D341Med (cell line): ENCODE measurements at regions not wholly inside any gene's neighbourhood (a gene's known extent, or its start where the extent isn't known, plus 50 kb on each side); places are given as distances from the start of the nearest gene placed in this dataset.
"Not testable (repeated sequence)": the region's sequence is repeated elsewhere in the genome, so short reads cannot be mapped to it uniquely, and the experiment has no call there.

ENCODE experiments used
- DNase-seq: peaks from one replicate; pipeline ENCODE4 v3.0.0; 2012; ENCODE audit warnings: low spot score

DNA sequence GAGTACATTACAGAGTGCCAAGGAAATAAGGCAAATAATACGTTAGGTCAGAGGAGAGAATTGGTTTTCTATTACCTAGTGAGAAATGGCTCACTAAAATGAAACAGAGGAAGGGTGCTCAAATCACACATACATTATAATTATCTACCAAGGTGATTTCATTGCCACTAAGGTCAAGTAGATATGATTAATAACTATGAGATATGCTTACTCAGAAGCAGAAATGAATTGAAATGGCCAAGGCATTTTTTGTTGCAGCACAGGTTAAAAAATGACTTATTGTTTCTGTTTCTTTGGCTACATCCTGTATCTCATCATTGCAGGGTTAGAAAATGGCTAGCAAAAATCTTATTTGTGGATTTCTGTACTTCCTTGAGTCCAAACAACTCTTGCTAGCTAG is 154.5 kb upstream of the GORAB start:
- no peak for DNase-seq

GRCh38 chr1:170377896-170378634 is 153.9 kb upstream of the GORAB start:
- DNase-seq, result no peak

DNA sequence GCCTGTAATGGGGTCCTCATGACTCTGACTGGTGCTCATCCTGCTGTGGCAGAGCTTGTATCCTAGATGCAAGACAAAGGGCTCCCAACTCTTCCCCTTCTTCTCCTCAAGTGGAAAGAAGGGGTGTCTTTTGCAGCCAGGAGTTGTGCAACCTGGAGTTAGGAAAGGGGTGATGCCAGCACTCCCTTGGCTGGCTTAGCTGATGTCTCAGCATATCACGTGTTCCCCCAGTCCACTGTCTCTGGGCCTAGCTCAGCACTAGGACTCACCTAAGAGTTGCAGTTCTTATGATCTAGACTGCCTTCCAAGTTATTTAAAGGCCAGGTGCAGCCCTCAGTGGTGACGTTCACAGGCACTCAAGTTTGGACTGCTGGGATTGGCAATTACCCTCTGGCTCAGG is 146.2 kb upstream of the GORAB start:
- DNase-seq, result no peak

DNA sequence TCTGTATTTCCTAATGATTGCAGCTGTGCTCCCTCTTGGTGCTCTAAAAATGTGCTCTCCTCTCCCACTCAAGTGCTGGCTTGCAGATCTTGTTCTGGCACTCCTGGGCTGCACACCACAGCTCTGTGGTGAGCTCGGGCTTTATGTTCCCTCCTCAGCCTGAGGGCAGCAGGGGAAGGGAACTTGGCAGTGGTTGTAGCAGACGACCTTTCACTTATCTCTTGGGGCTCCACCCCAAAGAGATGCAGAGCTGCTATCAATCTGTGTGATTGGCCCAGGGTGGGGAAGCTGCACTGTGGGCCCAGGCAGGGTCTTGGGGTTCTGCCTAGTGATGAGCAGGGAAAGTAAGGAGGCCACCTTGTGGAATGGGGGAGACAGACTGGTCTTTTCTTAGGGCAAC is 143.5 kb upstream of the GORAB start:
- DNase-seq, result no peak

DNA sequence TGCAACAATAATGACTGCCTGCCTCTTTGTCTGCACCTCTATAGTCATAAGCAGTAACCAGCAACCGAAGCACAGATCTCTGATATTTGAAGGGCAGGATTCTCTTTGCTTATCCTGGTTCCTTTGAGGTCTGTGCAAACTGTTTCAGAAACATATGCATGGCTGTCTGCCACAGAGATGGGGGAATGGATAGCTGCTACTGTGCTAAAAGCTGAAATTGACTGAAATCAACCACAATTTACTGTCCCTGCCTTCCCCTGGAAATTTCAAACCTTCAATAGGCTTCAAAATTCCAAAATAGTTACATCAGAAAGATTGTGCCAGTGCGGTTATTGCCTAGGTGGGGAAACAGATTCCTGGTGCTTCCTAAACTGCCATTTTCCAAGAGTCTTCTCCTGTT is 136.8 kb upstream of the GORAB start:
- DNase-seq, result no peak

DNA sequence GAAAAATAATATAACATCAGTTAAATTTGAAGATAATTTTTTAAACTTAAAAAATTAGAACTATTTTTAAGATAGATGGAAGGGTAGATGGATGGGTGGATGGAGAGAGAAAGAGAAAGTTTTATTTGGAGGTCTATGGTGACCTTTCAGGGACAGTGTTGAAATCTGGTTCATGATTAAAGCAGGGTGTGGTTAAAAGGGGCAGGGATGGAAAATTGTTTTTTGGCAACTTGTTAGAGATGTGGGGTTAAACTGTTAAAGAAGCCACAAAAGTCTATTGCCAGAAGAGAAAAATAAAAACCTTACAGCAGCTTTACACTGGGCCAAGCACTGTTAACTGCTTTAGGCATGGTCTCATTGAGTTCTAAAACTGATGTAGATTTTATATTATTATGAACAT is 134.9 kb upstream of the GORAB start:
- DNase-seq, result no peak

DNA sequence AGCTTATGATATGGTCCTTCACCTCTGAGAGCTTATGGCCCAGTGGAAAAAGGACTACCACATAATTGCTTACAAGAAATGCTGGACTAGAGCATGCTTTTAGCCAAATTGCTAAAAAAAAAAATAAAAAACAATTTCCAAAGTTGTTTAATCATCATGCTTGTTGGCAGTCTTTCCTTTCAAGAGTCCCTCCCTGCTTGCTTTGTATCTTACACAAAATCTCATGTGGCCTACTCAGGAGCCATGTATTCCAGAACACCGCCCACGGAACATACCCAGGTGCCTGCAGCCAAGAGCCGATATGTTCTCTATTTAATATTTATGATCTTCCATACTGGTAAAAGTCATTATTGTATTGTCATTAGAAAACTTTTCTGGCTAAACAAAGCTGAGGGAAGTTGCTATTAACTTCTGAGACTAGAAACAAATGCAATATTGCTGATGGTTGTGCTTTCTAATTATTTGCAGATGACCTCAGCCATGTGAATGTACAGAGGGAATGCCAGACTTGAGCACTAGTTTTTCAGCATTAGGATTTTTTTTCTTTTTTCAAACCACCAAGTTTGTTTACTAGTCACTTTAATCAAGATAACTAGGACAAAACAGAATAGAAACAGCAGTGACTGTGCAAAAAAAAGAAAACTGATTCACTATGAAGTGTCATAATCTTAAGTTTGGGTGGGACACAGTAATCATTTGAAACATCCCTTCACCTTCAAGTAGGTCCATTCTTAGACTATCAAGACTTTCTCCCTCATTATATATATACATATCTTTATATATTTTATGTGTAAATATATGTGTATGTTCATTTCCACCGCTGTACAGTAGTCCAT is 129.3 kb upstream of the GORAB start:
- DNase-seq, result no peak

GRCh38 chr1:170407138-170407537 is 124.8 kb upstream of the GORAB start:
- no peak for DNase-seq

GRCh38 chr1:170407581-170407980 is 124.4 kb upstream of the GORAB start:
- DNase-seq, result no peak

- DNase-seq, result no peak
Observed at GRCh38 chr1:170410401-170411166, 121.4 kb upstream of the GORAB start.

DNA sequence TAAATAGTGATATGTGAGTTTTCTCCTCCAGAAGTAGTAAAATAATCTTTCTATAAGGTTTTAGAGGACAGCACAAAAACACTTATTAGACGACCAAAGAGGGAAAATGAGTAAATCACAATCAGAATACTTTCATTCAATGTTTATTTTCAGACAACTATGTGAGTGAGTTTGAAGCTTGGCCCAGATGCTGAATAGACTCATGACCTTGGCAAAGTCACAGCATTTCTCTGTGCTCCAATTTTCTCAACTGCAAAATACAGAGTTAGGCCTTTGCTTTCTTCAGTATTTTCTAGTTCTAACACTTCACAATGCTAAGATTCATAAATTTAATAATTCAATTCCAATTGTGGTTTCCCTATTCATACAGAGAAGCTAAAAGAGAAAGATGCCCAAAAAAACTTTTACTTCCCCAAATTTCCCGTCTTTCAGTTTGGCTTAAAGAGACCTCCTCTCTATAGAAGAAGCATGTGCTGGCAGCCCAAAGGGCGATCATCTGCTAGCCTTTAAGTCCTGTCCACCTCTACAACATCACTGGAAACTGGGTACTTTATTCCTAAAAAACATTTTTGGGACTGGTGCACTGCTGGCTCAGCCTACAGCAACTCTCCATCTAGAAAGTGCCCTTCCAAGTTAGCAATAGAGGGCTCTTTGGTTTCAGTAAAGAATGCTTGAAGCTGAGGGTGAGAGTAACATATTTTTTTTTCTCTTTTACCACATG is 116.8 kb upstream of the GORAB start:
- no peak for DNase-seq

DNA sequence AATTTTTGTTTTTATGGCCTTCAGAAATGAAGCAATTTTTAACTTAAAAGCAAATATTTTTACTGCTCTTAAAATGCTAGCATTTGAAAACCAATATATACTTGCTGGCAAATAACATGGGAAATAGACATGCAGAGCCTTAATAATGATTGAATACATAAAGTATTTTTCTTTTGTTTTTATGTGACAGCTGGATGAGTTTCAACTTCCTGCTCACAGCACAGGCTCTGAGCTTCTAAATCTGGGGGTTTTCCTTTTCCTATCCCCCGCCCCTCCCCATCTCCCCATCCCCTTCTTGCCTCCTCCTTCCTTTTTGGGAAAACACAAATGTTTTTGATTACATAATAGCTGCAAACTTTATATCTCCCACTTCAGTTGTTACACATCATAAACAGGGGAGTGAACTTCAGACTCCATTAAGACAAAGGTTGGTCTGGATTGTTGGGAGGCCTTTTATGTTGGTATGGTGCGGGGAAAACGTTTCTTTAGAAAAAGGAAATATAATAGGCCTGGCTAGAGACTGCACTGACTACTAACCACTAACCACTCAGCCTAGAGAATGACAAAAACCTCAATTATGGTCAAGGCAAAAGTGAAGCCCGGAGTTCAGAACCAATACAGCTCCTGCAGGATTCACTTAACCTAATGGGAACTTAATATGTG is 116.1 kb upstream of the GORAB start:
- no peak for DNase-seq

- DNase-seq, result no peak
Observed at GRCh38 chr1:170424346-170424745, 107.6 kb upstream of the GORAB start.

DNA sequence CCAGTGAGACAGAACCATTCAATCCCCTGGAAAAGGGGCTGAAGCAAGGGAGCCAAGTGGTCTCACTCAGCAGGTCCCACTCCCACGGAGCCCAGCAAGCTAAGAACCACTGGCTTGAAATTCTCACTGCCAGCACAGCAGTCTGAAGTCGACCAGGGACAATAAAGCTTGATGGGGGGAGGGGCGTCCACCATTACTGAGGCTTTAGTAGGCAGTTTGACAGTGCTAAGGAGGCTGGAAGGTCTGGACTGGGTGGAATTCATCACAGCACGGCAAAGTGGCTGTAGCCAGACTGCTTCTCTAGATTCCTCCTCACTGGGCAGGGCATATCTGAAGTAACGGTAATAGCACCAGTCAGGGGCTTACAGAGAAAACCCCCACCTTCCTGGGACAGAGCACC is 105.4 kb upstream of the GORAB start:
- no peak for DNase-seq

- DNase-seq, result not testable (repeated sequence)
Observed at GRCh38 chr1:170427002-170427401, 105.0 kb upstream of the GORAB start.

GRCh38 chr1:170436928-170437327 is 95.0 kb upstream of the GORAB start:
- DNase-seq, result no peak

DNA sequence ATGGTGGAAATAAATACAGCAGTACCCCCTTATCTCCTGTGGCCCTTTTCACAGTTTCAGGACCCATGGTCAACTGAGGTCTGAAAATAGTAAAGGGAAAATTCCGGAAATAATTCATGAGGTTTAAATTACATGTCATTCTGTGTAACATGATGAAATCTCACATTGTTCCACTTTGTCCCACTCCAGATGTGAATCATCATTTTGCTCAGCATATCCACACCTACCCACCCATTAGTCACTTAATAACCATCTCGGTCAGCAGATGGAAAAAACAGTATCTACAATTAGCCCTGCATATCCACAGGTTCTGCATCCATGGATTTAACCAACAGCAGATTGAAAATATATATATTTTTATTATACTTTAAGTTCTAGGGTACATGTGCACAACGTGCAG is 86.9 kb upstream of the GORAB start:
- DNase-seq, result no peak

- DNase-seq, result no peak
Observed at GRCh38 chr1:170448661-170449158, 83.3 kb upstream of the GORAB start.

GRCh38 chr1:170457325-170458050 is 74.5 kb upstream of the GORAB start:
- DNase-seq, result not testable (repeated sequence)

DNA sequence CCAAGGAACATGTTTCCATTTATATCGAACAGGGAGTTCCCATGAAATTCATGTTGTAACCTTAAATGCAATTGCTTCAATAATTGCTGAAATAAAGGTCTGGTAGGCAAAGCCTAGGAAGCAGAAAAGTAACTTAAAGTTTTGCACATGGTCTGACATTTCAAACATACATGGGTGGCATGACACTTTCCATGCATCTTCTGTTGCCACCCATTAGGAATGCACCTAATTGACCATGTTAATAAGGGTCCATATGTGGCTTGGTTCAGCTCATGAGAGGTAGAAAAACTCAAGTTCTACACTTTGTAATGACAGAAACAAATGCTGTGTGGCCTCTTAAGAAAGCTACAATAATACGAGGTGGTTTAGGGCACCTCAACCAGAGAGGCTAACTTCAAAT is 72.0 kb upstream of the GORAB start:
- no peak for DNase-seq
